Stomach (tissue), 4 donors: ENCODE measurements at regions not wholly inside any gene's neighbourhood (a gene's known extent, or its start where the extent isn't known, plus 50 kb on each side); places are given as distances from the start of the nearest gene placed in this dataset.

Experiments used
- POLR2AphosphoS5 ChIP-seq, 3 donors: sonication (generic); formaldehyde crosslinking; IDR thresholded peaks; one replicate each; pipeline ENCODE4 v1.6.1; 2016; ENCODE audit warnings: antibody characterized with exemption in 3 of 3
- TF ChIP-seq, protein P1 (sequence below), 7 experiments: fragments of 450-650 bp in 4 of 7; fragments of 200-600 bp in 3 of 7; sonication (generic) in 3 of 7; IDR thresholded peaks; one replicate each; pipeline ENCODE4 v1.5.1; 2016 to 2019; ENCODE audit warnings: antibody characterized with exemption in 7 of 7, control low read depth in 2 of 7, mild to moderate bottlenecking in 1 of 7

GRCh38 chr6:10184371-10185227, 230.3 kb downstream of the TFAP2A start:
- TF ChIP-seq, protein P1, sequence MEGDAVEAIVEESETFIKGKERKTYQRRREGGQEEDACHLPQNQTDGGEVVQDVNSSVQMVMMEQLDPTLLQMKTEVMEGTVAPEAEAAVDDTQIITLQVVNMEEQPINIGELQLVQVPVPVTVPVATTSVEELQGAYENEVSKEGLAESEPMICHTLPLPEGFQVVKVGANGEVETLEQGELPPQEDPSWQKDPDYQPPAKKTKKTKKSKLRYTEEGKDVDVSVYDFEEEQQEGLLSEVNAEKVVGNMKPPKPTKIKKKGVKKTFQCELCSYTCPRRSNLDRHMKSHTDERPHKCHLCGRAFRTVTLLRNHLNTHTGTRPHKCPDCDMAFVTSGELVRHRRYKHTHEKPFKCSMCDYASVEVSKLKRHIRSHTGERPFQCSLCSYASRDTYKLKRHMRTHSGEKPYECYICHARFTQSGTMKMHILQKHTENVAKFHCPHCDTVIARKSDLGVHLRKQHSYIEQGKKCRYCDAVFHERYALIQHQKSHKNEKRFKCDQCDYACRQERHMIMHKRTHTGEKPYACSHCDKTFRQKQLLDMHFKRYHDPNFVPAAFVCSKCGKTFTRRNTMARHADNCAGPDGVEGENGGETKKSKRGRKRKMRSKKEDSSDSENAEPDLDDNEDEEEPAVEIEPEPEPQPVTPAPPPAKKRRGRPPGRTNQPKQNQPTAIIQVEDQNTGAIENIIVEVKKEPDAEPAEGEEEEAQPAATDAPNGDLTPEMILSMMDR (IDR thresholded peaks at IDR 0.05), result no peak
- TF ChIP-seq POLR2AphosphoS5 (IDR thresholded peaks at IDR 0.05), result no peak
